OCI-LY3 (cell line): ENCODE measurements at regions not wholly inside any gene's neighbourhood (a gene's known extent, or its start where the extent isn't known, plus 50 kb on each side); places are given as distances from the start of the nearest gene placed in this dataset.

Experiments used
- EZH2phosphoT487 ChIP-seq: fragments of 200-600 bp; shearing (Covaris generic); IDR thresholded peaks from 2 replicates; pipeline ENCODE4 v1.6.1; 2018; ENCODE audit warnings: antibody characterized with exemption, mixed run types, low read depth
- TF ChIP-seq, protein P1 (sequence below): fragments of 200-600, 300-600 bp; sonication (generic); IDR thresholded peaks from 2 replicates; pipeline ENCODE4 v1.5.1; 2014; ENCODE audit warnings: antibody characterized with exemption, low read length, low read depth

DNA sequence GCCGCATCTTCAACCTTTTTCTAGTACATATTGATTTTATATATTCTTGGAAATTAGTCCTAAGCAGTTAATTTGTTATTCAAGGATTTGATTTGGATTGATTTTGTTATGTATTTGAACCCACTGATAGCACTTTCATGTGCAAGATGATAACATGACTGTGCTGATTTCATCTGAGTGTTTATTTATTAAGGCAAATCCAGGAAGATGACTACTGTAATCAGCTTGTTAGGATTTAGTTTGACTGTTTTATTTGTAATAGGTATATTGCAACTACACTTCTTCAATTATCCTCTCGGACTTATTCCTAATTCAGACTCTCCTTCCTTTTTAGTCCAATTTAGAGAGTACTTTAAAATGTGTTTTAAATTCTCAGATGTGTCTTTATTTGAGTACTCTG lies 75.1 kb upstream of the PRKG1 start:
- TF ChIP-seq, protein P1, sequence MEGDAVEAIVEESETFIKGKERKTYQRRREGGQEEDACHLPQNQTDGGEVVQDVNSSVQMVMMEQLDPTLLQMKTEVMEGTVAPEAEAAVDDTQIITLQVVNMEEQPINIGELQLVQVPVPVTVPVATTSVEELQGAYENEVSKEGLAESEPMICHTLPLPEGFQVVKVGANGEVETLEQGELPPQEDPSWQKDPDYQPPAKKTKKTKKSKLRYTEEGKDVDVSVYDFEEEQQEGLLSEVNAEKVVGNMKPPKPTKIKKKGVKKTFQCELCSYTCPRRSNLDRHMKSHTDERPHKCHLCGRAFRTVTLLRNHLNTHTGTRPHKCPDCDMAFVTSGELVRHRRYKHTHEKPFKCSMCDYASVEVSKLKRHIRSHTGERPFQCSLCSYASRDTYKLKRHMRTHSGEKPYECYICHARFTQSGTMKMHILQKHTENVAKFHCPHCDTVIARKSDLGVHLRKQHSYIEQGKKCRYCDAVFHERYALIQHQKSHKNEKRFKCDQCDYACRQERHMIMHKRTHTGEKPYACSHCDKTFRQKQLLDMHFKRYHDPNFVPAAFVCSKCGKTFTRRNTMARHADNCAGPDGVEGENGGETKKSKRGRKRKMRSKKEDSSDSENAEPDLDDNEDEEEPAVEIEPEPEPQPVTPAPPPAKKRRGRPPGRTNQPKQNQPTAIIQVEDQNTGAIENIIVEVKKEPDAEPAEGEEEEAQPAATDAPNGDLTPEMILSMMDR, result no peak
- TF ChIP-seq EZH2phosphoT487, result no peak
